ENCODE measurements at regions not wholly inside any gene's neighbourhood (a gene's known extent, or its start where the extent isn't known, plus 50 kb on each side); places are given as distances from the start of the nearest gene placed in this dataset.

- TF ChIP-seq CTCF (IDR thresholded peaks at IDR 0.05 in 2 of 3, conservative IDR thresholded peaks at IDR 0.05 in 1 of 3; ENCODE audit: borderline replicate concordance in 1 of 3, insufficient read depth in 1 of 3, low read depth in 2 of 3, low read length in 2 of 3) (no peak), POLR2A (IDR thresholded peaks at IDR 0.05; ENCODE audit: borderline replicate concordance, extremely low read depth, insufficient read depth, insufficient read length) (no peak), SIN3A (IDR thresholded peaks at IDR 0.05; ENCODE audit: low read depth) (no peak)
Observed at GRCh38 chr2:12032398-12032797, 286.0 kb downstream of the LPIN1 start.
